ENCODE measurements at regions not wholly inside any gene's neighbourhood (a gene's known extent, or its start where the extent isn't known, plus 50 kb on each side); places are given as distances from the start of the nearest gene placed in this dataset.
A peak's percentile ranks its signal among the peaks of the same experiment; 100 is the strongest.
"Not testable (repeated sequence)": the region's sequence is repeated elsewhere in the genome, so short reads cannot be mapped to it uniquely, and the experiment has no call there.

- H3K4me1 Mint-ChIP-seq (ENCODE audit: low read depth); DNase-seq (ENCODE audit: low spot score); H3K9me3 Mint-ChIP-seq; H3K36me3 Mint-ChIP-seq (ENCODE audit: low read depth); H3K4me3 Mint-ChIP-seq; H3K27me3 Mint-ChIP-seq (ENCODE audit: low read depth); H3K27ac Mint-ChIP-seq: not testable (repeated sequence)
Observed at GRCh38 chr10:95137990-95138625, 55.9 kb upstream of the ACSM6 start.

GRCh38 chr10:95134490-95134889, 59.5 kb upstream of the ACSM6 start:
- H3K4me1 Mint-ChIP-seq (ENCODE audit: low read depth) = no peaks in the 10 kb centered on the region
- no peaks in the 10 kb centered on the region for H3K9me3 Mint-ChIP-seq
- no peaks in the 10 kb centered on the region for H3K36me3 Mint-ChIP-seq (ENCODE audit: low read depth)
- no peak for DNase-seq (ENCODE audit: low spot score)
- no peak overlapping the region for H3K27ac Mint-ChIP-seq
- no peak overlapping the region for H3K4me3 Mint-ChIP-seq
- peaks cover 2% of the 10 kb centered on the region for H3K27me3 Mint-ChIP-seq (ENCODE audit: low read depth)

DNA sequence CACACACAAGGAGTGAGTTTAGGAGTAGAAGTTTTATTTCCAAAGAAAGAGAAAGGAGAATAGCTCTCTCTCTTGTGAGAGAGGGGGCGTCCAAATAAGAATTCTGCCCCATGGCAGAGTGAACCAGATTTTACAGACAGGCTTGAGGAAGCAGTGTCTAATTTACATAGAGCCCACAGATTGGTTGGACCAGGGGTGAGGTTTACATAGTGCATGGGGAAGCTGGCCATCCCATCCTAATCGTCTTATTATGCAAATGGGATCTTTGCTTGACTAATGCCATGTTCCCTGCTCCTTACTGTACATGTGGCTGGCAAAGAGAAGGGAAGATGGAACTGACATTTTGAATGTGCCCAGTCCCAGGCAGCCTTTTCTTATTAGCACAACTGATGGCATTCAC, 60.0 kb upstream of the ACSM6 start:
- no peak overlapping the region for H3K27ac Mint-ChIP-seq
- no peaks in the 10 kb centered on the region for H3K36me3 Mint-ChIP-seq (ENCODE audit: low read depth)
- no peak overlapping the region for H3K4me3 Mint-ChIP-seq
- no peaks in the 10 kb centered on the region for H3K4me1 Mint-ChIP-seq (ENCODE audit: low read depth)
- no peaks in the 10 kb centered on the region for H3K9me3 Mint-ChIP-seq
- DNase-seq (ENCODE audit: low spot score) = no peak
- H3K27me3 Mint-ChIP-seq (ENCODE audit: low read depth) = peaks cover 2% of the 10 kb centered on the region

GRCh38 chr10:95133016-95133752, 60.9 kb upstream of the ACSM6 start:
- H3K9me3 Mint-ChIP-seq = no peaks in the 10 kb centered on the region
- no peaks in the 10 kb centered on the region for H3K4me1 Mint-ChIP-seq (ENCODE audit: low read depth)
- no peak overlapping the region for H3K4me3 Mint-ChIP-seq
- no peaks in the 10 kb centered on the region for H3K36me3 Mint-ChIP-seq (ENCODE audit: low read depth)
- peak; percentile 68 for DNase-seq (ENCODE audit: low spot score)
- no peak overlapping the region for H3K27ac Mint-ChIP-seq
- peaks cover 2% of the 10 kb centered on the region for H3K27me3 Mint-ChIP-seq (ENCODE audit: low read depth)

DNA sequence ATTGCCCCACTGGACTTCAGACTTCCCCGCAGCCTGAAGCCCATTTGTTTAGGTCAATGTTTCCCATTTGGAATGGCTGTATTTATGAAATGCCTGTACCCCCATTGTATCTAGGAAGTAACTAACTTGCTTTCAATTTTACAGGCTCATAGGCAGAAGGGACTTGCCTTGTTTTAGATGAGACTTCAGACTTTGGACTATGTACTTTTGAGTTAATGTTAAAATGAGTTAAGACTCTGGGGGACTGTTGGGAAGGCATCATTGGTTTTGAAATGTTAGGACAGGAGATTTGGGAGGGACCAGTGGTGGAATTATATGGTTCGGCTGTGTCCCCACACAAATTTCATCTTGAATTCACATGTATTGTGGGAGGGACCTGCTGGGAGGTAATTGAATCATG, 61.1 kb upstream of the CYP2C8 start:
- not testable (repeated sequence) for H3K9me3 Mint-ChIP-seq; DNase-seq (ENCODE audit: low spot score); H3K27me3 Mint-ChIP-seq (ENCODE audit: low read depth); H3K36me3 Mint-ChIP-seq (ENCODE audit: low read depth); H3K4me3 Mint-ChIP-seq; H3K27ac Mint-ChIP-seq; H3K4me1 Mint-ChIP-seq (ENCODE audit: low read depth)

- no peak for DNase-seq (ENCODE audit: low spot score)
- no peaks in the 10 kb centered on the region for H3K36me3 Mint-ChIP-seq (ENCODE audit: low read depth)
- no peaks in the 10 kb centered on the region for H3K4me1 Mint-ChIP-seq (ENCODE audit: low read depth)
- H3K27me3 Mint-ChIP-seq (ENCODE audit: low read depth) = no peaks in the 10 kb centered on the region
- no peak overlapping the region for H3K4me3 Mint-ChIP-seq
- H3K27ac Mint-ChIP-seq = no peak overlapping the region
- H3K9me3 Mint-ChIP-seq = no peaks in the 10 kb centered on the region
Observed at GRCh38 chr10:95125582-95125981, 56.3 kb upstream of the CYP2C8 start.

- DNase-seq (ENCODE audit: low spot score) = no peak
- Mint-ChIP-seq H3K36me3 (ENCODE audit: low read depth) (no peaks in the 10 kb centered on the region), H3K27ac (no peak overlapping the region), H3K27me3 (ENCODE audit: low read depth) (no peaks in the 10 kb centered on the region), H3K4me3 (no peak overlapping the region), H3K9me3 (peaks cover 10% of the 10 kb centered on the region), H3K4me1 (ENCODE audit: low read depth) (no peaks in the 10 kb centered on the region)
Observed at GRCh38 chr10:95122736-95123135, 53.4 kb upstream of the CYP2C8 start.

DNA sequence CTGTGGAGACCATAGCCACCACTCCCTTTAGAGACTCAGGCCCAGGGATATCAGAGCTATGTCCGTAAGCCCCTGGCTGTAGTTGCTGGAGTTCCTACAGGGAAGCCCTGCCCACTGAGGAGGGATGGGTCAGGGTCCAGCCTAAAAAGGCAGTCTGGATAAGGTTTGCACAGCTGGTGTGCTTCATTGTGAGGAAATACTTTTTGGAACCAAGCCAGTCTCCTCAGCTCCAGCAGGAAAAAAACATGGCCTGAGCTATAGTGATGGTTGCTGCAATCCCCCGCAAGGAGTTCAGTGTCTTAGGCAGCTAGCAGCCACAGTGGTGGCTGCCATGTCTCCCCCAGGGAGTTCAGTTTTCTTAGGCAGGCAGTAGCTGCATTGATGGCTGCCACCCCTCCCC, 52.6 kb upstream of the CYP2C8 start:
- H3K27ac Mint-ChIP-seq = no peak overlapping the region
- no peak overlapping the region for H3K4me3 Mint-ChIP-seq
- H3K9me3 Mint-ChIP-seq = peaks cover 10% of the 10 kb centered on the region
- H3K4me1 Mint-ChIP-seq (ENCODE audit: low read depth) = no peaks in the 10 kb centered on the region
- H3K36me3 Mint-ChIP-seq (ENCODE audit: low read depth) = no peaks in the 10 kb centered on the region
- no peak for DNase-seq (ENCODE audit: low spot score)
- no peaks in the 10 kb centered on the region for H3K27me3 Mint-ChIP-seq (ENCODE audit: low read depth)
